ENCODE measurements at regions not wholly inside any gene's neighbourhood (a gene's known extent, or its start where the extent isn't known, plus 50 kb on each side); places are given as distances from the start of the nearest gene placed in this dataset.

GRCh38 chr10:94217411-94217810, 145.3 kb downstream of the NOC3L start:
- no peaks in the 10 kb centered on the region for H3K9me3 ChIP-seq
- peaks cover 20 to 29% of the 10 kb centered on the region in 2 donors for H3K4me1 ChIP-seq
- intact Hi-C loops (cut with DNase I; ENCODE audit: low total_unique reads) (no loop called here), in situ Hi-C loops (cut with MboI; ENCODE audit: low sequenced_read_pairs in 4 of 4) (no loop called here)
- H3K36me3 ChIP-seq, result no peaks in the 10 kb centered on the region
- H3K4me3 ChIP-seq, result no peak overlapping the region
- DNase-seq (no peak), ATAC-seq (no peak)
- TF ChIP-seq POLR2A (IDR thresholded peaks at IDR 0.05) (no peak), CTCF (IDR thresholded peaks at IDR 0.05 in 4 of 5, conservative IDR thresholded peaks at IDR 0.05 in 1 of 5) (no peak)
- H3K27ac ChIP-seq, result no peak overlapping the region
- H3K27me3 ChIP-seq, result no peaks in the 10 kb centered on the region

- in situ Hi-C loops (cut with MboI; ENCODE audit: low sequenced_read_pairs in 4 of 4), result no loop called here
These were observed 144.1 kb downstream of the NOC3L start for GRCh38 chr10:94218493-94219183.

GRCh38 chr10:94219829-94220228, 142.9 kb downstream of the NOC3L start:
- H3K27ac ChIP-seq, result no peak overlapping the region
- no peaks in the 10 kb centered on the region for H3K9me3 ChIP-seq
- in situ Hi-C loops (cut with MboI; ENCODE audit: low sequenced_read_pairs in 4 of 4), result no loop called here
- TF ChIP-seq CTCF (IDR thresholded peaks at IDR 0.05 in 4 of 5, conservative IDR thresholded peaks at IDR 0.05 in 1 of 5) (no peak), POLR2A (IDR thresholded peaks at IDR 0.05) (no peak)
- intact Hi-C loops (cut with DNase I; ENCODE audit: low total_unique reads), result loop anchor here (5.0 kb wide), 1 partner anchor 303 kb away; no protein-coding TSS in a partner anchor
- H3K36me3 ChIP-seq, result no peaks in the 10 kb centered on the region
- H3K4me1 ChIP-seq, result peaks cover 2 to 4% of the 10 kb centered on the region in 2 donors
- DNase-seq (no peak), ATAC-seq (no peak)
- H3K27me3 ChIP-seq, result no peaks in the 10 kb centered on the region
- no peak overlapping the region for H3K4me3 ChIP-seq

More at GRCh38 chr10:94218493-94219183, 144.1 kb downstream of the NOC3L start:
- no peak for TF ChIP-seq POLR2A (IDR thresholded peaks at IDR 0.05)
- TF ChIP-seq CTCF (IDR thresholded peaks at IDR 0.05 in 4 of 5, conservative IDR thresholded peaks at IDR 0.05 in 1 of 5), result no peak
- H3K27me3 ChIP-seq, result no peaks in the 10 kb centered on the region
- H3K4me1 ChIP-seq, result peaks cover 13 to 16% of the 10 kb centered on the region in 2 donors
- no peak overlapping the region for H3K27ac ChIP-seq
- no peaks in the 10 kb centered on the region for H3K36me3 ChIP-seq
- no peaks in the 10 kb centered on the region for H3K9me3 ChIP-seq
- no peak overlapping the region for H3K4me3 ChIP-seq
- intact Hi-C loops (cut with DNase I; ENCODE audit: low total_unique reads), result no loop called here
- ATAC-seq (no peak), DNase-seq (no peak)

GRCh38 chr10:94220717-94221116, 142.0 kb downstream of the NOC3L start:
- Histone ChIP-seq H3K27me3 (no peaks in the 10 kb centered on the region), H3K4me3 (no peak overlapping the region), H3K36me3 (no peaks in the 10 kb centered on the region), H3K27ac (no peak overlapping the region), H3K4me1 (peaks cover 0 to 4% of the 10 kb centered on the region in 2 donors), H3K9me3 (no peaks in the 10 kb centered on the region)
- intact Hi-C loops (cut with DNase I; ENCODE audit: low total_unique reads), result loop anchor here (5.0 kb wide), 1 partner anchor 303 kb away; no protein-coding TSS in a partner anchor
- ATAC-seq (no peak), DNase-seq (no peak)
- TF ChIP-seq CTCF (IDR thresholded peaks at IDR 0.05 in 4 of 5, conservative IDR thresholded peaks at IDR 0.05 in 1 of 5) (no peak), POLR2A (IDR thresholded peaks at IDR 0.05) (no peak)
- in situ Hi-C loops (cut with MboI; ENCODE audit: low sequenced_read_pairs in 4 of 4), result no loop called here
